Type B pancreatic cell (in vitro differentiated cells): ENCODE measurements at regions not wholly inside any gene's neighbourhood (a gene's known extent, or its start where the extent isn't known, plus 50 kb on each side); places are given as distances from the start of the nearest gene placed in this dataset.
"Not testable (repeated sequence)": the region's sequence is repeated elsewhere in the genome, so short reads cannot be mapped to it uniquely, and the experiment has no call there.

Experiments used
- DNase-seq: peaks from one replicate; pipeline ENCODE4 v3.0.0; 2021; ENCODE audit warnings: mixed read lengths; ENCODE audit not compliant: unreplicated experiment; ENCODE audit errors: extremely low spot score
- H3K27ac Mint-ChIP-seq: 2 replicates; pipeline ENCODE4 v1.8.0; 2021; ENCODE audit warnings: mild to moderate bottlenecking, mixed read lengths
- H3K27me3 Mint-ChIP-seq: 2 replicates; pipeline ENCODE4 v1.8.0; 2021; ENCODE audit warnings: mixed read lengths
- H3K36me3 Mint-ChIP-seq: 2 replicates; pipeline ENCODE4 v1.8.0; 2021; ENCODE audit warnings: mixed read lengths
- H3K4me1 Mint-ChIP-seq: one replicate; pipeline ENCODE4 v1.8.0; 2021; ENCODE audit warnings: mixed read lengths; ENCODE audit not compliant: unreplicated experiment
- H3K4me3 Mint-ChIP-seq: 2 replicates; pipeline ENCODE4 v1.8.0; 2021; ENCODE audit warnings: mild to moderate bottlenecking, mixed read lengths
- H3K9me3 Mint-ChIP-seq: 2 replicates; pipeline ENCODE4 v1.8.0; 2021; ENCODE audit warnings: mixed read lengths
- CTCF ChIP-seq: fragments of 200-600 bp; sonication (generic); conservative IDR thresholded peaks from 2 replicates; pipeline ENCODE4 v1.5.0; 2021; ENCODE audit warnings: antibody characterized with exemption, mild to moderate bottlenecking

- Mint-ChIP-seq H3K27me3 (no peaks in the 10 kb centered on the region), H3K4me1 (no peaks in the 10 kb centered on the region), H3K36me3 (no peaks in the 10 kb centered on the region), H3K27ac (no peak overlapping the region), H3K9me3 (no peaks in the 10 kb centered on the region), H3K4me3 (no peak overlapping the region)
- no peak for DNase-seq
- TF ChIP-seq CTCF, result peak; percentile 74
Observed at GRCh38 chr2:185279999-185280398, 458.6 kb upstream of the FSIP2 start.

GRCh38 chr2:185284696-185285095, 453.9 kb upstream of the FSIP2 start:
- Mint-ChIP-seq H3K27me3 (no peaks in the 10 kb centered on the region), H3K4me1 (no peaks in the 10 kb centered on the region), H3K36me3 (no peaks in the 10 kb centered on the region), H3K4me3 (no peak overlapping the region), H3K9me3 (no peaks in the 10 kb centered on the region), H3K27ac (no peak overlapping the region)
- DNase-seq, result no peak
- no peak for TF ChIP-seq CTCF

- not testable (repeated sequence) for H3K36me3 Mint-ChIP-seq, H3K27me3 Mint-ChIP-seq, H3K4me1 Mint-ChIP-seq, H3K4me3 Mint-ChIP-seq, H3K9me3 Mint-ChIP-seq, H3K27ac Mint-ChIP-seq, DNase-seq
Observed at GRCh38 chr2:185290012-185290411, 448.6 kb upstream of the FSIP2 start.

- H3K36me3 Mint-ChIP-seq, result no peaks in the 10 kb centered on the region
Observed at GRCh38 chr2:185291035-185291647, 447.5 kb upstream of the FSIP2 start.

GRCh38 chr2:185299867-185300266, 438.7 kb upstream of the FSIP2 start:
- H3K9me3 Mint-ChIP-seq, result no peaks in the 10 kb centered on the region
- no peak overlapping the region for H3K27ac Mint-ChIP-seq
- no peaks in the 10 kb centered on the region for H3K36me3 Mint-ChIP-seq
- H3K4me1 Mint-ChIP-seq, result no peaks in the 10 kb centered on the region
- peaks cover 6% of the 10 kb centered on the region for H3K27me3 Mint-ChIP-seq
- H3K4me3 Mint-ChIP-seq, result no peak overlapping the region
- no peak for TF ChIP-seq CTCF
- no peak for DNase-seq

More at GRCh38 chr2:185291035-185291647, 447.5 kb upstream of the FSIP2 start:
- Mint-ChIP-seq H3K9me3 (no peaks in the 10 kb centered on the region), H3K27ac (no peak overlapping the region), H3K4me3 (no peak overlapping the region), H3K27me3 (peaks cover 6% of the 10 kb centered on the region), H3K4me1 (no peaks in the 10 kb centered on the region)
- peak; percentile 86 for TF ChIP-seq CTCF
- DNase-seq, result no peak

- H3K27me3 Mint-ChIP-seq, result no peaks in the 10 kb centered on the region
- DNase-seq, result no peak
- H3K4me1 Mint-ChIP-seq, result no peaks in the 10 kb centered on the region
- no peak for TF ChIP-seq CTCF
- H3K27ac Mint-ChIP-seq, result no peak overlapping the region
- no peak overlapping the region for H3K4me3 Mint-ChIP-seq
- H3K36me3 Mint-ChIP-seq, result no peaks in the 10 kb centered on the region
- H3K9me3 Mint-ChIP-seq, result no peaks in the 10 kb centered on the region
Observed at GRCh38 chr2:185306119-185306518, 432.5 kb upstream of the FSIP2 start.
